DMS53 treated with DMSO at 0.1 percent for 48 hours (cell line): ENCODE measurements at regions not wholly inside any gene's neighbourhood (a gene's known extent, or its start where the extent isn't known, plus 50 kb on each side); places are given as distances from the start of the nearest gene placed in this dataset.

Experiments
- DNase-seq: peaks from one replicate; lab custom pipeline; 2025; ENCODE audit not compliant: unreplicated experiment; lab: John Stamatoyannopoulos, UW

DNA sequence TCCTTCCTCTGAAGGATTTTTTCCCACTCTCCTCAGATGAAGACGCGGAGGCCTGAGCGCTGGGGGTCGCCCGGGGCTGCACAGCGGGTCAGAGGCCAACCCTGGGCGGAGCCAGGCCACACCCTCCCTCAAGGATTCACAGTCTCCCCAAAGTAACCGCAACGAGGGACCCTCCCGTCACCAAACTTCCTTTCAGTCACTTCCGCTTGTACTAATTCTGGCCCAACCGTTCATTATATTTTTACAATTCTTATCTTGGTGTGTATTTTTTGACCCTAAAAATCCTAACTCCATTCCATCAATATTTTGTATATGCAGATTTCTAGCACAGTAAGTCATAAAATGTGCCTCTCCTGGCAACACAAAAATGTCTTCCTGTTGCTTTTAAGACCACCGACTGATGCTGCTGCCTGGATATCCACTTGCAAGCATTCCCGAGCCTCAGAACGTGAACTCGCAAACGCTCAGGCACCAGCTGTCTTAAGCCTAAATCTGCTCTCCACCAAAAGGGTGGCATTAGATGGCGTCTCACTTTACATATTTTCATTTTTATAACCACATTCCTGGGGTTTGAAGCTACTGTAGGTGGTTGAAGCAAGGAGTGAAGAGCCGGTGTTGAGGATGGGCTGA lies 128.0 kb downstream of the DLL1 start:
- no peak for DNase-seq

DNA sequence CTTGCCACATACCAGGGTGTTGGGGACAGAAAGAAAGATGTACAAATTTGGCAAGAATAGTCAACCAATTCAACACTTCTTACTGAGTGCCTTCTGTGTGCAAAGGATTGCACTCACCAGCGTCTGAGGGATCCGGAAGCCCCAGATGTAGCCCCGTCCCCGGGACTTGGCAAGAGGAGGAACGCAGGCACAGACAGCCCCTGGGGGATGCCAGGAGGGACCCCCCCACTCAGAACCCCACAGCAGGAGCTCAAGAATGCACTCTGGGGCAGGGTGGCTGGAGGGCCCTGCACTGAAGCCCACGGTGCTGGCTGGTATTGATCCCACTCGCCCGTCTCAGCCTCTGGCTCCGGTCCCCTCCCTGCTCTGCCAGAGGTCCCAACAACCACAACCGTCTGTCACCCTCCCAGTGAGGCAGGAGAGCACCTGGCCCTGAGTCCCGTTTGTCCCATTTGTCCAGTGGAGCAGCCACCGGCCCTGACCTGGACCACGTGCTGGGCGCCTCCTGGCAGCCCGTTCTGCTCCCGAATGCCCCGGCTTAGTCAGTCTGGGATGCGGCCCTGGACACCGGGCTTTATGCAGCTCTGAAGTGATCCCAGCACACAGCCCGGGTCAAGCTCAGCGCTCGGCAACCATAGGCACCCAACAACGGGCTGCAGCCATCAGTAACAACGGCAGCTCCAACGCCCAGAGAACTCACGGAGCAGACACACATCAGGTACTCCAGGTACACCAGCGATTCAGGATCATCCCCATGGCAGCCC lies 128.7 kb downstream of the DLL1 start:
- DNase-seq: no peak

DNA sequence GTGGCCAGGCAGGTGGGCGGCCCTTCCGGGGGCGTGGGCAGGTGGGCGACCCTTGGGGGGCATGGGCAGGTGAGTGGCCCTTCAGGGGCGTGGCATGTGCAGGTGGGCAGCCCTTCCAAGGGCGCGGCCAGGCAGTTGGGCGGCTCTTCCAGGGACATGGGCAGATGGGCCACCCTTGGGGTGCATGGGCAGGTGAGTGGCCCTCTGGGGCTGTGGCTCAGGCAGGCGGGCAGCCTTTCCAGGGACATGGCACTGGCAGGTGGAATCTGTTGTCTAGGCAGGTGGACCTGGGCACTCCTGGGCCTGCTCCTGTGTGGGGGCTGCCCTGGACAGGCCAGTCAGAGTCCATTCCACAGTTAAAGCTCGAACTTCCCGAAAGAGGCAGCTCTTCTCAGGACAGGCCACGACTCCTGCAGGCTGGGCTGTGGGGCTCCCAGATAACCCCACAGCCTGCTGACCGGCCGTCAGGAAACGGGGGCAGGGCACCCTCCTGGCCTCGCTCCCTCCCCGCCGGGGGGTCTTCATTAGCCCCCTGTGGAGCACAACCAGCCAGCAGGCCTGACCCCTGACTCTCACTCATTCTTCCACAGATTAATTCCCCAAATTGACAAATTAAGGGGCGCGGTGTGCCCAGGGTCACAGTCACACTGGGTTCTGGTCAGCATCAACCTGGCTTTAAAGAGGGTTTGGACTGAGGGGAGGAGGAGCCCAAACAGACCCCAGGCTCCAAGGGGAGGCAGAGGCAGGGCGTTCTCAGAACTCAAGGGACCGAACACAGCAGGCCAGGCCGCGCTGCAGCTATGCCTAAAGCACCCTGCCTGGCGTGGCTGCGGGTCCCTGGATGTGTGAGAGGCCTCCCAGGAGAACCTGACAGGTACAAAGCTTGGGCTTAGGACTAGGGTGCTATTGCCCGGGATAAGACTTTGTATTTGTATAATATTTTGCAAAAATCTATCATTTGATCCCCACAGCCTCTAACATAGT lies 130.0 kb downstream of the DLL1 start:
- no peak for DNase-seq

- no peak for DNase-seq
These were observed 130.7 kb downstream of the DLL1 start for GRCh38 chr6:170160031-170160627.

DNA sequence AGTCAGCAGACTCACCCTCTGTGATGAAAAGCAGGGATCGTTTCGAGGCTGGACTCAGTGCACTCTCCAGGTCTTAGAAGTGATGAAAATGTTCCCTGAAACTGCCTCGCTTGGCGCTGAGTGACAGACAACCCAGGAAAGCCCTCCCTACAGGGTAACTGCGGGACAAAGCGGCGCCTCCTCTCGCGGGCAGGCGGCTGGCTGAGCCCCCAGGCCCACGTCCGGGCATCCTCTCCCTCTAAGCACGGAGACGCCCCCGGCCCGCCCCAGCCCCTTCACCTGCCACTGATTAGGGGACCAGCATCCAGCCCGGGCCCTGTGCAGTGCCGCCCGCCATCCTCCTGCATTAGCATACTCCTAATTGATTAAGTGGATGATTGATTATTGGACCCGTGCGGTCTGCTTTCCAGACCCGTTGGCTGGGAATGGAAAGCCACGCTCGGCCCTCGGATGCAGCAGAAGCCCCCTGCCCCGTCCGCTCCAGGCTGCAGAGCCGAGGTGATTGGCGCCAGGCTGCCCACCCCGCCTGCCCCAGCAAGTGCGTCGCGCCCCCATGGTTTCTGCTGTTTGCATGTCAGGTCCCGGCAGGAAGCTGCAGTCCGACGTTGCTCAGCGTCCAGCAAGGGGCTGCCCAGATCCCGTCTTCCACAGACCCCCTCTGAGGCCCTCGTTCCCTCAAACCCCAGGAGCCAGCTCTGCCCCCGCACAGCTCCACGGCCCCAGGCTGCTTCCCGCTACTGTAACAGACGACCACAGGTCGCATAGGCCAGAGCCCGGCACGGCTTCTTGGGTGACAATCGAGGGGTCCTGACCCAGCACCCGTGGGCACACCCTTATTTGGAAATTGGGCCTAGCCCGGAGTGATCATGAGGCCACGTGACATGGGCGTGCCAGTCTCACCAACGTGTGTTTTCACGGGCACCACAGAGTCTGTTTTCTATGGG lies 131.6 kb downstream of the DLL1 start:
- DNase-seq: no peak

- DNase-seq: no peak
These were observed 132.4 kb downstream of the DLL1 start for GRCh38 chr6:170158296-170159021.

DNA sequence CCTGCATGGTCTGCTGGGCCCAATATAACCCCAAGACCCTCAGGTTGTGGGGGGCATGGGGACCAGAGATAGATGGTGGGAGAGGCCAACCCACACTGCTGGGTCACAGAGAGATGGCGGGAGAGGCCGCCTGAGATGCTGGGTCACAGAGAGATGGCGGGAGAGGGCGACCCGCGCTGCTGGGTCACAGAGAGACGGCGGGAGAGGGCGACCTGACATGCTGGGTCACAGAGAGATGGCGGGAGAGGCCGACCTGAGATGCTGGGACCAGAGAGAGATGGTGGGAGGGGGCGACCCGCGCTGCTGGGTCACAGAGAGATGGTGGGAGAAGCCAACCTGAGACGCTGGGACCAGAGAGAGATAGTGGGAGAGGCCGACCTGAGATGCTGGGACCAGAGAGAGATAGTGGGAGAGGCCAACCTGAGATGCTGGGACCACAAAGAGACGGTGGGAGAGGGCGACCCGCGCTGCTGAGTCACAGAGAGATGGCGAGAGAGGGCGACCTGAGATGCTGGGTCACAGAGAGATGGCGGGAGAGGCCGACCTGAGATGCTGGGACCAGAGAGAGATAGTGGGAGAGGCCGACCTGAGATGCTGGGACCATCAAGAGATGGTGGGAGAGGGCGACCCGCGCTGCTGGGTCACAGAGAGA lies 133.2 kb downstream of the DLL1 start:
- no peak for DNase-seq

DNA sequence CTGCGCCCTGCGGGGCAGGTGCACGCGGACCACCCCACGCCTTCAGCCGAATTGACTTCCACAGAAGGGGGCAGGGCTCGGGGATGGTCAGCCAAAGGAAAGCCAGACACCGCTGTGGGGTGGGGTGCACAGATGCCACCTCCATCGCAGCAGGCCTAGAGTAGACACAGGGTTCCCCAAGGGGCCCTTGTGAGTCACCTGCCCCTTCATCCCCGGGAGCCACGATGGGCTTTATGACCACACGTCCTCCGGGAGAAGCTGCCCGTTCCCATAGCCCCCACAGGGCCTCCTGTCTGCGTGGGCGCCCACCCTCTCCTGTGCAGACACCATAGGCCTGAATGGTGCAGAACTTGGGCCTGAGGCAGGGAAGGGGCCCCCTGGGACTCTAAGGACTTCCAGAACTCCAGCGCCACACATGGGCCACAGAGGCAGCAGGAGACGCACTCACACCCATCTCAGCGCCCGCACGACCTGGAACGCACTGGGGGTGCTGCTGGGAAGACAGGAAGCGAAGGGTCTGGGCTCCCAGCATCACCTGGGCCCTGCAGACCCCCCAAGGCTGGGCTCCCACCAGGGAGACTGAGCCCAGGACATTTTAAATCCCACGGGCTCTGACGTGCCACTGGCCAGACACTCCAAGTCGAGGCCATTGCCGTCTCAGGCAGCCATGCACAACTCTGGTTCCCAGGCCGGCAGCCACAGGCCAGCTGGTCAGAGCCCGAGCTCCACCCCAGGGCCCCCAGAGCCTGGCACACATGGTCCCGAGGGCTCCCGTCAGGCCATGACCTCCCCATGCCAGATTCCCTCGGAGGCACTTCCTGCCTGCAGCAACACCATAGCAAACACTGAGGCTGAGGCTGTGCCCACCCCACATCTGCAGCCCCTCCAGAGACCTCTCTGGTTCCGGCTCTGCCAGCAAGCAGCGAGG lies 134.2 kb downstream of the DLL1 start:
- no peak for DNase-seq

- DNase-seq: no peak
These were observed 135.2 kb downstream of the DLL1 start for GRCh38 chr6:170155464-170156196.

DNA sequence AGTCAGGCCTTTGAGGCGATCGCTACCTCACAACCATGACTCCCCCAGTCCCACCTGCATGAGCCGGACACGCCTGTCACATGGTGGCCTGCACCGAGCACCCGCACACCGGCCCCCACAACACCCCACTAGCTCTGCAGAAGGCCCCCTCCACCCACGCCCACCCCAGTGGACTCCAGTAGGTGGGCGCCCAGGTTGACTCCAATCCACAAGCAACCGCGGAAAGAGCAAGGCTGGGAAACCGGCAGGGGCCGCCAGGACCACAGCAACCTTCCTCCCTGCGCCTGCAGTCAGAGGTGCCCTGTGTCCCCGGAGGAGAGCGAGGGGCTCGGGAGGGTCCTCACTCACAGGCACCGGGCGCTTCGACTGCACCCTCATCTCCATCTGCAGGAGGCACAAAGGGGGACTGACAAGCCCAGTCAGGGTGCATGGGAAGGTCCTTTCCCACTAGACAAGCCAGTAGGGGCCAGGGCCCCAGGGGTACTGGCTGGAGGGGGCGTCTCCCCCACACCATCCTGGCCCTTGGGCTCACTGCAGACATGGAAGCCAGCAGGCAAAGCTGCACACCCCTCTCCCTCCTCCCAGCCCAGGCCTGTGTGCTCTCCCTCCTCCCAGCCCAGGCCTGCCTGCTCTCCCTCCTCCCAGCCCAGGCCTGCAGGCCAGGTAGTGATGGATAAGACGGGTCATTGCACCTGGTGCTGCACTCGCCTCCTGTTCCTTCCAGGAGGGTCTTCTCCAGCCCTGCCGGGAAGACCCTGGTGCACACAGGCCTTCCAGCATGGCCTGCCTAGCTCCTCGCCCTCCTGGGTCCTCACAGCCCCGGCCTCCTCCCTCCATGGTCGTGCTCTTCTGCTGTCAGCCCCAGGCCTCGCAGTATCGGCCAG lies 137.2 kb downstream of the DLL1 start:
- DNase-seq: no peak

GRCh38 chr6:170152989-170153388 lies 137.9 kb downstream of the DLL1 start:
- DNase-seq: peak; percentile 74

GRCh38 chr6:170152124-170152926 lies 138.6 kb downstream of the DLL1 start:
- peak; percentile 81 for DNase-seq

DNA sequence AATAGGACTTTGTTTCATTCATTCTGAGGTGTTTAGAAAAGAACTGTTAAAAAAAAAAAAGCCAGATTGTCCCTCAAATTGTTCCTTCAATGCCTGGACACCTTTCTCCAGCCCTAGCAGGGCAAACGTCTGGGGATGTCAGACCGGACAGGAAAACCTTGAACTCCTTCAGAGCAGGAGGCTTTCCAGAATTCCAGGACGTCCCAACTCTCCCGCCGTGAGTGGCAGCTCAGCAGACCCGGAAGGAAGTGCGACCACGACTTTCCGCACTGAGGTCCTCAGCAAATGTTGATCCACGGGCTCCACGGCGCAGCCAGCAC lies 139.1 kb downstream of the DLL1 start:
- no peak for DNase-seq

GRCh38 chr6:170151321-170151771 lies 139.5 kb downstream of the DLL1 start:
- peak; percentile 1 for DNase-seq

- no peak for DNase-seq
These were observed 140.3 kb downstream of the DLL1 start for GRCh38 chr6:170150590-170150945.
